Upper lobe of right lung (tissue), 1 donor: ENCODE measurements at regions not wholly inside any gene's neighbourhood (a gene's known extent, or its start where the extent isn't known, plus 50 kb on each side); places are given as distances from the start of the nearest gene placed in this dataset.

Experiments
- ATAC-seq: fragments of 200-7000 bp; cut with Tn5 transposase; one replicate; pipeline ENCODE4 v1.9.1; 2020; ENCODE audit warnings: mild to moderate bottlenecking, moderate library complexity
- DNase-seq: peaks from one replicate; pipeline ENCODE4 v3.0.0-alpha.2; 2020
- H3K27ac ChIP-seq: fragments of 200-600 bp; one replicate; pipeline ENCODE4 v1.8.0; 2022
- H3K27me3 ChIP-seq: fragments of 200-600 bp; one replicate; pipeline ENCODE4 v1.8.0; 2022; ENCODE audit warnings: mild to moderate bottlenecking
- H3K36me3 ChIP-seq: fragments of 200-600 bp; one replicate; pipeline ENCODE4 v1.8.0; 2022
- H3K4me1 ChIP-seq: fragments of 200-600 bp; one replicate; pipeline ENCODE4 v1.8.0; 2022
- H3K4me3 ChIP-seq: fragments of 200-600 bp; one replicate; pipeline ENCODE4 v1.8.0; 2022; ENCODE audit warnings: mild to moderate bottlenecking
- H3K9me3 ChIP-seq: fragments of 200-600 bp; one replicate; pipeline ENCODE4 v1.8.0; 2022
- CTCF ChIP-seq: fragments of 200-600 bp; IDR thresholded peaks from one replicate; pipeline ENCODE4 v1.8.0; 2022; ENCODE audit warnings: antibody characterized with exemption
- intact Hi-C: fragments of 100-400 bp; cut with DNase I; formaldehyde crosslinking; loops from one replicate; pipeline ENCODE4 v1.11.0; 2022
- donor health status: DM: no; HTN: yes; CAD: no; lungs with severe emphysema.

GRCh38 chr5:67902497-67902830, 313.1 kb upstream of the PIK3R1 start:
- intact Hi-C loops: no loop called here
- H3K27me3 ChIP-seq: no peaks in the 10 kb centered on the region
- no peak for ATAC-seq
- no peak for DNase-seq
- H3K27ac ChIP-seq: no peak overlapping the region
- peaks cover 3% of the 10 kb centered on the region for H3K4me1 ChIP-seq
- no peaks in the 10 kb centered on the region for H3K36me3 ChIP-seq
- no peak overlapping the region for H3K4me3 ChIP-seq
- no peak for TF ChIP-seq CTCF
- no peaks in the 10 kb centered on the region for H3K9me3 ChIP-seq

GRCh38 chr5:67901814-67902496, 313.6 kb upstream of the PIK3R1 start:
- intact Hi-C loops: no loop called here
- H3K4me3 ChIP-seq: no peak overlapping the region
- no peaks in the 10 kb centered on the region for H3K36me3 ChIP-seq
- no peak for ATAC-seq
- no peak for DNase-seq
- no peak for TF ChIP-seq CTCF
- peaks cover 3% of the 10 kb centered on the region for H3K4me1 ChIP-seq
- H3K9me3 ChIP-seq: no peaks in the 10 kb centered on the region
- H3K27ac ChIP-seq: no peak overlapping the region
- no peaks in the 10 kb centered on the region for H3K27me3 ChIP-seq

- DNase-seq: no peak
- Histone ChIP-seq H3K4me3 (no peak overlapping the region), H3K9me3 (no peaks in the 10 kb centered on the region), H3K27ac (no peak overlapping the region), H3K4me1 (peaks cover 7% of the 10 kb centered on the region), H3K36me3 (no peaks in the 10 kb centered on the region), H3K27me3 (no peaks in the 10 kb centered on the region)
- no peak for ATAC-seq
- no peak for TF ChIP-seq CTCF
- intact Hi-C loops: no loop called here
These were observed 315.0 kb upstream of the PIK3R1 start for GRCh38 chr5:67900514-67900913.

- DNase-seq (no peak), ATAC-seq (no peak)
- Histone ChIP-seq H3K4me1 (peaks cover 7% of the 10 kb centered on the region), H3K36me3 (no peaks in the 10 kb centered on the region), H3K27me3 (no peaks in the 10 kb centered on the region), H3K9me3 (no peaks in the 10 kb centered on the region), H3K27ac (no peak overlapping the region), H3K4me3 (no peak overlapping the region)
- TF ChIP-seq CTCF: no peak
- intact Hi-C loops: no loop called here
These were observed 317.6 kb upstream of the PIK3R1 start for GRCh38 chr5:67897980-67898379.

- H3K4me3 ChIP-seq: no peak overlapping the region
- H3K9me3 ChIP-seq: no peaks in the 10 kb centered on the region
- intact Hi-C loops: no loop called here
- H3K4me1 ChIP-seq: peaks cover 7% of the 10 kb centered on the region
- TF ChIP-seq CTCF: no peak
- no peaks in the 10 kb centered on the region for H3K27me3 ChIP-seq
- H3K36me3 ChIP-seq: no peaks in the 10 kb centered on the region
- no peak for ATAC-seq
- H3K27ac ChIP-seq: no peak overlapping the region
- DNase-seq: no peak
These were observed 318.1 kb upstream of the PIK3R1 start for GRCh38 chr5:67897431-67897830.

- Histone ChIP-seq H3K36me3 (no peaks in the 10 kb centered on the region), H3K27me3 (no peaks in the 10 kb centered on the region), H3K4me1 (peaks cover 7% of the 10 kb centered on the region), H3K4me3 (no peak overlapping the region), H3K9me3 (no peaks in the 10 kb centered on the region), H3K27ac (no peak overlapping the region)
- intact Hi-C loops: no loop called here
- DNase-seq (no peak), ATAC-seq (no peak)
- no peak for TF ChIP-seq CTCF
These were observed 318.6 kb upstream of the PIK3R1 start for GRCh38 chr5:67896930-67897313.
